Keratinocyte (primary cell): ENCODE measurements at regions not wholly inside any gene's neighbourhood (a gene's known extent, or its start where the extent isn't known, plus 50 kb on each side); places are given as distances from the start of the nearest gene placed in this dataset.

Experiments
- DNase-seq: peaks from one replicate; pipeline ENCODE4 v3.0.0-alpha.2; 2011; ENCODE audit warnings: low read depth, missing footprints, low spot score
- FAIRE-seq: peaks from 2 replicates; lab custom pipeline; 2011; peaks lifted over from hg19 to GRCh38; lab: Jason Lieb, UNC
- H2AFZ ChIP-seq: 2 replicates; pipeline ENCODE4 v1.6.0; 2012; ENCODE audit warnings: low read length, control low read depth, inconsistent platforms; ENCODE audit not compliant: control insufficient read depth
- H3K27ac ChIP-seq: 2 replicates; pipeline ENCODE4 v1.5.1; 2011; ENCODE audit warnings: low read length; ENCODE audit not compliant: control insufficient read depth, insufficient read depth
- H3K27me3 ChIP-seq: 3 replicates; pipeline ENCODE4 v1.6.0; 2011; ENCODE audit warnings: low read length; ENCODE audit not compliant: control insufficient read depth, insufficient read depth; ENCODE audit errors: extremely low read depth
- H3K36me3 ChIP-seq, 2 experiments: 2 replicates in 1 of 2; 3 replicates in 1 of 2; pipeline ENCODE4 v1.5.1; 2011; ENCODE audit warnings: low read length in 2 of 2, mild to moderate bottlenecking in 1 of 2; ENCODE audit not compliant: control insufficient read depth in 2 of 2, insufficient read depth in 2 of 2; ENCODE audit errors: extremely low read depth in 1 of 2
- H3K4me1 ChIP-seq: 3 replicates; pipeline ENCODE4 v1.5.1; 2011; ENCODE audit warnings: low read length; ENCODE audit not compliant: control insufficient read depth, insufficient read depth; ENCODE audit errors: extremely low read depth
- H3K4me2 ChIP-seq: 3 replicates; pipeline ENCODE4 v1.6.0; 2011; ENCODE audit warnings: low read depth, low read length; ENCODE audit not compliant: control insufficient read depth, insufficient read depth; ENCODE audit errors: extremely low read depth
- H3K4me3 ChIP-seq, 3 experiments: fragments of 200-600 bp in 1 of 3; sonication (generic) in 1 of 3; 2 replicates in 2 of 3; 3 replicates in 1 of 3; pipeline ENCODE4 v1.5.1; 2011 to 2016; ENCODE audit warnings: low read length in 3 of 3, mild to moderate bottlenecking in 3 of 3, control low read depth in 2 of 3, inconsistent platforms in 1 of 3, low read depth in 1 of 3, mixed read lengths in 1 of 3, mixed run types in 1 of 3, moderate library complexity in 1 of 3; ENCODE audit not compliant: control insufficient read depth in 2 of 3, insufficient read depth in 2 of 3; ENCODE audit errors: extremely low read depth in 1 of 3
- H3K79me2 ChIP-seq: 2 replicates; pipeline ENCODE4 v1.6.0; 2012; ENCODE audit warnings: low read length; ENCODE audit not compliant: control insufficient read depth, insufficient read depth
- H3K9ac ChIP-seq: 3 replicates; pipeline ENCODE4 v1.6.0; 2011; ENCODE audit warnings: low read length; ENCODE audit not compliant: control insufficient read depth, insufficient read depth; ENCODE audit errors: extremely low read depth
- H3K9me1 ChIP-seq: 3 replicates; pipeline ENCODE4 v1.6.0; 2011; ENCODE audit warnings: low read length; ENCODE audit not compliant: control insufficient read depth, insufficient read depth; ENCODE audit errors: extremely low read depth
- H3K9me3 ChIP-seq: 2 replicates; pipeline ENCODE4 v1.5.1; 2012; ENCODE audit warnings: low read depth, low read length; ENCODE audit not compliant: control insufficient read depth
- H4K20me1 ChIP-seq: 3 replicates; pipeline ENCODE4 v1.6.0; 2011; ENCODE audit warnings: low read length; ENCODE audit not compliant: control insufficient read depth, insufficient read depth; ENCODE audit errors: extremely low read depth
- CTCF ChIP-seq, 3 experiments: IDR thresholded peaks in 1 of 3; conservative IDR thresholded peaks in 1 of 3; optimal IDR thresholded peaks in 1 of 3; 2 replicates in 2 of 3; 3 replicates in 1 of 3; pipeline versions ENCODE3 to v1.5.1; 2011; ENCODE audit warnings: low read length in 3 of 3, mild to moderate bottlenecking in 3 of 3, moderate library complexity in 2 of 3, control low read depth in 1 of 3, inconsistent platforms in 1 of 3; ENCODE audit not compliant: insufficient read depth in 2 of 3; ENCODE audit errors: extremely low read depth in 1 of 3
- EZH2 ChIP-seq: IDR thresholded peaks from one replicate; pipeline ENCODE4 v1.6.1; 2012; ENCODE audit warnings: inconsistent platforms, mild to moderate bottlenecking, low read length, moderate library complexity
- dilution Hi-C: fragments of 300-500 bp; cut with MboI; formaldehyde crosslinking; loops from one replicate; pipeline ENCODE4 v1.7.0; 2020; ENCODE audit warnings: low sequenced_read_pairs; ENCODE audit not compliant: extremely low pct_ligation_motif_present

GRCh38 chr1:91165033-91165654, 143.3 kb upstream of the ZNF644 start:
- peak; percentile 98 to 99 (median 98) for TF ChIP-seq CTCF (optimal IDR thresholded peaks at IDR 0.05 in 1 of 3, IDR thresholded peaks at IDR 0.05 in 1 of 3, conservative IDR thresholded peaks at IDR 0.05 in 1 of 3; ENCODE audit: extremely low read depth in 1 of 3, insufficient read depth in 2 of 3, low read length in 3 of 3)
- TF ChIP-seq EZH2: no peak
- no peaks in the 10 kb centered on the region for H3K79me2 ChIP-seq
- DNase-seq (no peak), FAIRE-seq (no peak)
- H3K9me3 ChIP-seq: no peaks in the 10 kb centered on the region
- no peak overlapping the region for H3K27ac ChIP-seq
- no peaks in the 10 kb centered on the region for H4K20me1 ChIP-seq
- no peak overlapping the region for H2AFZ ChIP-seq
- no peaks in the 10 kb centered on the region for H3K4me1 ChIP-seq
- H3K9me1 ChIP-seq: no peaks in the 10 kb centered on the region
- no peak overlapping the region for H3K9ac ChIP-seq
- H3K27me3 ChIP-seq: no peaks in the 10 kb centered on the region
- H3K4me2 ChIP-seq: no peak overlapping the region
- H3K36me3 ChIP-seq: no peaks in the 10 kb centered on the region
- no peak overlapping the region for H3K4me3 ChIP-seq
- dilution Hi-C loops: no loop called here

DNA sequence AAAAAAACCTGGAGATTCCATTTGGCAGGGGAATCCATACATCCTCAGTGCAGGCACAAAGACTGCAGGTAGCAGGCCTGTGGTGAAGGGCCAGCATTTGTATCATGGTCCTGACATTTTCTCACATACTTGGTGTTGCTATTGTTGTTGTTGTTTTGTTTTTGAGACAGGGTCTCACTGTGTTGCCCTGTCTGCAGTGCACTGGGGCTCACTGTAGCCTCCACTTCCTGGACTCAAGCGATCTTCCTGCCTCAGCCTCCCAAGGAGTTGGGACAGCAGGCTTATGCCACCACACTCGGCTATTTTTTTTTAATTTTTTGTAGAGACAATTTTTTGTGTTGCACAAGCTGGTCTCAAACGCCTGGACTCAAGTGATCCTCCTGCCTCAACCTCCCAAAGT, 140.8 kb upstream of the ZNF644 start:
- H3K27me3 ChIP-seq: no peaks in the 10 kb centered on the region
- H3K79me2 ChIP-seq: no peaks in the 10 kb centered on the region
- H3K36me3 ChIP-seq: no peaks in the 10 kb centered on the region
- no peak for TF ChIP-seq CTCF (optimal IDR thresholded peaks at IDR 0.05 in 1 of 3, IDR thresholded peaks at IDR 0.05 in 1 of 3, conservative IDR thresholded peaks at IDR 0.05 in 1 of 3; ENCODE audit: extremely low read depth in 1 of 3, insufficient read depth in 2 of 3, low read length in 3 of 3)
- TF ChIP-seq EZH2: no peak
- no peaks in the 10 kb centered on the region for H3K9me1 ChIP-seq
- H3K9ac ChIP-seq: no peak overlapping the region
- no peaks in the 10 kb centered on the region for H3K4me1 ChIP-seq
- DNase-seq (no peak), FAIRE-seq (no peak)
- H3K4me3 ChIP-seq: no peak overlapping the region
- no peak overlapping the region for H3K4me2 ChIP-seq
- H3K9me3 ChIP-seq: no peaks in the 10 kb centered on the region
- no peak overlapping the region for H3K27ac ChIP-seq
- dilution Hi-C loops: no loop called here
- H4K20me1 ChIP-seq: no peaks in the 10 kb centered on the region
- no peak overlapping the region for H2AFZ ChIP-seq
